ENCODE measurements at regions not wholly inside any gene's neighbourhood (a gene's known extent, or its start where the extent isn't known, plus 50 kb on each side); places are given as distances from the start of the nearest gene placed in this dataset.
"Not testable (repeated sequence)": the region's sequence is repeated elsewhere in the genome, so short reads cannot be mapped to it uniquely, and the experiment has no call there.

GRCh38 chr4:13678186-13678924, 50.8 kb upstream of the BOD1L1 start:
- peak; percentile 14 for DNase-seq (ENCODE audit: low read depth)

- DNase-seq (ENCODE audit: low read depth) = no peak
These were observed 54.0 kb upstream of the BOD1L1 start for GRCh38 chr4:13681570-13681969.

- no peak for DNase-seq (ENCODE audit: low read depth)
These were observed 66.7 kb upstream of the BOD1L1 start for GRCh38 chr4:13694256-13694655.

GRCh38 chr4:13698296-13698695, 70.8 kb upstream of the BOD1L1 start:
- no peak for DNase-seq (ENCODE audit: low read depth)

- DNase-seq (ENCODE audit: low read depth) = peak; percentile 87
These were observed 72.7 kb upstream of the BOD1L1 start for GRCh38 chr4:13700021-13700857.

- not testable (repeated sequence) for DNase-seq (ENCODE audit: low read depth)
These were observed 73.3 kb upstream of the BOD1L1 start for GRCh38 chr4:13700858-13701140.

GRCh38 chr4:13701937-13702446, 74.5 kb upstream of the BOD1L1 start:
- DNase-seq (ENCODE audit: low read depth) = peak; percentile 82

- no peak for DNase-seq (ENCODE audit: low read depth)
These were observed 75.6 kb upstream of the BOD1L1 start for GRCh38 chr4:13703096-13703495.

- DNase-seq (ENCODE audit: low read depth) = no peak
These were observed 76.5 kb upstream of the BOD1L1 start for GRCh38 chr4:13704035-13704434.

GRCh38 chr4:13704761-13705160, 77.2 kb upstream of the BOD1L1 start:
- DNase-seq (ENCODE audit: low read depth) = no peak

GRCh38 chr4:13705521-13706041, 78.1 kb upstream of the BOD1L1 start:
- peak; percentile 19 for DNase-seq (ENCODE audit: low read depth)

GRCh38 chr4:13706120-13706519, 78.6 kb upstream of the BOD1L1 start:
- peak; percentile 1 for DNase-seq (ENCODE audit: low read depth)

GRCh38 chr4:13706716-13707115, 79.2 kb upstream of the BOD1L1 start:
- DNase-seq (ENCODE audit: low read depth) = no peak

- DNase-seq (ENCODE audit: low read depth) = no peak
These were observed 82.8 kb upstream of the BOD1L1 start for GRCh38 chr4:13710246-13710885.

- DNase-seq (ENCODE audit: low read depth) = no peak
These were observed 83.8 kb upstream of the BOD1L1 start for GRCh38 chr4:13711233-13711785.

- DNase-seq (ENCODE audit: low read depth) = no peak
These were observed 94.4 kb upstream of the BOD1L1 start for GRCh38 chr4:13721894-13722293.

- no peak for DNase-seq (ENCODE audit: low read depth)
These were observed 95.1 kb upstream of the BOD1L1 start for GRCh38 chr4:13722649-13723048.

- DNase-seq (ENCODE audit: low read depth) = no peak
These were observed 101.2 kb upstream of the BOD1L1 start for GRCh38 chr4:13728761-13729160.

GRCh38 chr4:13731019-13731418, 103.5 kb upstream of the BOD1L1 start:
- DNase-seq (ENCODE audit: low read depth) = no peak

- DNase-seq (ENCODE audit: low read depth) = no peak
These were observed 106.3 kb upstream of the BOD1L1 start for GRCh38 chr4:13733817-13734216.

GRCh38 chr4:13750594-13750993, 123.1 kb upstream of the BOD1L1 start:
- no peak for DNase-seq (ENCODE audit: low read depth)

- not testable (repeated sequence) for DNase-seq (ENCODE audit: low read depth)
These were observed 134.1 kb upstream of the BOD1L1 start for GRCh38 chr4:13761581-13761980.

All from EH (cell line).